ENCODE measurements at regions not wholly inside any gene's neighbourhood (a gene's known extent, or its start where the extent isn't known, plus 50 kb on each side); places are given as distances from the start of the nearest gene placed in this dataset.
A peak's percentile ranks its signal among the peaks of the same experiment; 100 is the strongest.

GRCh38 chr18:67742525-67742924 lies 226.0 kb upstream of the DSEL start:
- no peak for DNase-seq (ENCODE audit: low read depth)

- no peak for DNase-seq (ENCODE audit: low read depth)
Measured at GRCh38 chr18:67735506-67735905, 219.0 kb upstream of the DSEL start.

GRCh38 chr18:67733088-67733487 lies 216.6 kb upstream of the DSEL start:
- DNase-seq (ENCODE audit: low read depth): peak; percentile 52

- peak; percentile 13 for DNase-seq (ENCODE audit: low read depth)
Measured at GRCh38 chr18:67731851-67732250, 215.3 kb upstream of the DSEL start.

- peak; percentile 46 for DNase-seq (ENCODE audit: low read depth)
Measured at GRCh38 chr18:67730886-67731285, 214.4 kb upstream of the DSEL start.

- DNase-seq (ENCODE audit: low read depth): no peak
Measured at GRCh38 chr18:67728364-67728763, 211.8 kb upstream of the DSEL start.

- no peak for DNase-seq (ENCODE audit: low read depth)
Measured at GRCh38 chr18:67726882-67727281, 210.4 kb upstream of the DSEL start.

- no peak for DNase-seq (ENCODE audit: low read depth)
Measured at GRCh38 chr18:67717800-67718199, 201.3 kb upstream of the DSEL start.

GRCh38 chr18:67715567-67715966 lies 199.0 kb upstream of the DSEL start:
- no peak for DNase-seq (ENCODE audit: low read depth)

- DNase-seq (ENCODE audit: low read depth): no peak
Measured at GRCh38 chr18:67710639-67711038, 194.1 kb upstream of the DSEL start.

GRCh38 chr18:67705748-67706147 lies 189.2 kb upstream of the DSEL start:
- DNase-seq (ENCODE audit: low read depth): no peak

- DNase-seq (ENCODE audit: low read depth): no peak
Measured at GRCh38 chr18:67695684-67696083, 179.2 kb upstream of the DSEL start.

GRCh38 chr18:67694787-67695186 lies 178.3 kb upstream of the DSEL start:
- DNase-seq (ENCODE audit: low read depth): no peak

GRCh38 chr18:67692811-67693210 lies 176.3 kb upstream of the DSEL start:
- DNase-seq (ENCODE audit: low read depth): no peak

- peak; percentile 24 for DNase-seq (ENCODE audit: low read depth)
Measured at GRCh38 chr18:67682516-67682915, 166.0 kb upstream of the DSEL start.

GRCh38 chr18:67677489-67677888 lies 161.0 kb upstream of the DSEL start:
- DNase-seq (ENCODE audit: low read depth): no peak

GRCh38 chr18:67672716-67673115 lies 156.2 kb upstream of the DSEL start:
- DNase-seq (ENCODE audit: low read depth): no peak

GRCh38 chr18:67672155-67672554 lies 155.6 kb upstream of the DSEL start:
- no peak for DNase-seq (ENCODE audit: low read depth)

GRCh38 chr18:67670024-67670543 lies 153.6 kb upstream of the DSEL start:
- peak; percentile 84 for DNase-seq (ENCODE audit: low read depth)

- no peak for DNase-seq (ENCODE audit: low read depth)
Measured at GRCh38 chr18:67665266-67665665, 148.7 kb upstream of the DSEL start.

- DNase-seq (ENCODE audit: low read depth): no peak
Measured at GRCh38 chr18:67662996-67663395, 146.5 kb upstream of the DSEL start.

GRCh38 chr18:67661555-67661954 lies 145.0 kb upstream of the DSEL start:
- no peak for DNase-seq (ENCODE audit: low read depth)

- DNase-seq (ENCODE audit: low read depth): no peak
Measured at GRCh38 chr18:67654101-67654500, 137.6 kb upstream of the DSEL start.

GRCh38 chr18:67652288-67652687 lies 135.8 kb upstream of the DSEL start:
- DNase-seq (ENCODE audit: low read depth): no peak

GRCh38 chr18:67651438-67651837 lies 134.9 kb upstream of the DSEL start:
- no peak for DNase-seq (ENCODE audit: low read depth)

Measured in GM04504 (cell line).